Mesendoderm (in vitro differentiated cells): ENCODE measurements at regions not wholly inside any gene's neighbourhood (a gene's known extent, or its start where the extent isn't known, plus 50 kb on each side); places are given as distances from the start of the nearest gene placed in this dataset.

Experiments used
- DNase-seq: peaks from one replicate; pipeline ENCODE4 v3.0.0; 2013
- H2AK5ac ChIP-seq: 2 replicates; pipeline ENCODE4 v1.6.1; 2013; ENCODE audit warnings: low read length, inconsistent platforms
- H2BK120ac ChIP-seq: 2 replicates; pipeline ENCODE4 v1.6.1; 2013; ENCODE audit warnings: low read depth, mild to moderate bottlenecking, low read length, moderate library complexity, mixed read lengths
- H2BK15ac ChIP-seq: replicated peaks from 2 replicates; pipeline ENCODE4 v1.6.1; 2013; ENCODE audit warnings: low read depth, mild to moderate bottlenecking, moderate library complexity
- H2BK5ac ChIP-seq: 2 replicates; pipeline ENCODE4 v1.6.1; 2013; ENCODE audit warnings: low read length, inconsistent platforms
- H3K18ac ChIP-seq: 2 replicates; pipeline ENCODE4 v1.6.1; 2013; ENCODE audit warnings: mild to moderate bottlenecking, low read length, mixed read lengths
- H3K23ac ChIP-seq: one replicate; pipeline ENCODE4 v1.6.1; 2013; ENCODE audit warnings: low read length
- H3K27ac ChIP-seq: 2 replicates; pipeline ENCODE4 v1.5.1; 2013; ENCODE audit warnings: low read depth, mild to moderate bottlenecking, inconsistent platforms, low read length, moderate library complexity
- H3K27me3 ChIP-seq: 2 replicates; pipeline ENCODE4 v1.6.1; 2013; ENCODE audit warnings: low read length, control low read depth, mild to moderate bottlenecking, inconsistent platforms; ENCODE audit not compliant: insufficient read depth, poor library complexity
- H3K36me3 ChIP-seq: 2 replicates; pipeline ENCODE4 v1.6.1; 2013; ENCODE audit warnings: low read length, inconsistent platforms; ENCODE audit not compliant: control insufficient read depth, insufficient read depth
- H3K4ac ChIP-seq: one replicate; pipeline ENCODE4 v1.6.1; 2013; ENCODE audit warnings: low read depth, mild to moderate bottlenecking, low read length, moderate library complexity
- H3K4me1 ChIP-seq: 2 replicates; pipeline ENCODE4 v1.6.1; 2013; ENCODE audit warnings: low read depth, low read length, inconsistent platforms; ENCODE audit not compliant: control insufficient read depth
- H3K4me2 ChIP-seq: 2 replicates; pipeline ENCODE4 v1.6.1; 2013; ENCODE audit warnings: low read length
- H3K4me3 ChIP-seq: 2 replicates; pipeline ENCODE4 v1.5.1; 2013; ENCODE audit warnings: mild to moderate bottlenecking, low read length
- H3K56ac ChIP-seq: one replicate; pipeline ENCODE4 v1.6.1; 2013; ENCODE audit warnings: low read length
- H3K79me1 ChIP-seq: 2 replicates; pipeline ENCODE4 v1.6.1; 2013; ENCODE audit warnings: low read length, inconsistent platforms
- H3K79me2 ChIP-seq: 2 replicates; pipeline ENCODE4 v1.6.1; 2013; ENCODE audit warnings: mild to moderate bottlenecking, low read length; ENCODE audit not compliant: control insufficient read depth, insufficient read depth
- H3K9ac ChIP-seq: 2 replicates; pipeline ENCODE4 v1.6.1; 2013; ENCODE audit warnings: low read length, inconsistent platforms
- H4K5ac ChIP-seq: one replicate; pipeline ENCODE4 v1.6.1; 2013; ENCODE audit warnings: low read length
- H4K8ac ChIP-seq: one replicate; pipeline ENCODE4 v1.6.1; 2013; ENCODE audit warnings: low read depth, mild to moderate bottlenecking, control low read depth, low read length, moderate library complexity
- WGBS: extraction: QIAGEN DNeasy Blood & Tissue Kit; methylation state at CpG from one replicate; pipeline ENCODE4 v1.1.7; 2013; ENCODE audit warnings: low lambda C conversion rate, missing lambda C conversion rate; ENCODE audit not compliant: insufficient coverage; ENCODE audit errors: extremely low coverage; 5-methylcytosine and 5-hydroxymethylcytosine counted together

GRCh38 chr20:6841128-6841527 is 73.6 kb downstream of the BMP2 start:
- Histone ChIP-seq H3K27me3 (no peaks in the 10 kb centered on the region), H3K27ac (no peak overlapping the region), H4K8ac (no peak overlapping the region), H3K23ac (no peak overlapping the region), H3K9ac (no peak overlapping the region), H3K36me3 (no peaks in the 10 kb centered on the region), H3K4ac (no peak overlapping the region), H3K79me1 (no peaks in the 10 kb centered on the region), H2BK120ac (no peak overlapping the region), H4K5ac (no peak overlapping the region), H3K18ac (peak overlapping the region; percentile 3), H3K56ac (peak overlapping the region; percentile 17), H2AK5ac (peak overlapping the region; percentile 8), H3K4me1 (no peaks in the 10 kb centered on the region), H3K79me2 (no peaks in the 10 kb centered on the region), H2BK15ac (no peak overlapping the region), H3K4me2 (no peak overlapping the region), H2BK5ac (no peak overlapping the region), H3K4me3 (no peak overlapping the region)
- no CpG with 5 or more reads among the region's 2 CpGs for WGBS
- no peak for DNase-seq

- H3K4me3 ChIP-seq = no peak overlapping the region
- H3K27me3 ChIP-seq = no peaks in the 10 kb centered on the region
- no peak overlapping the region for H4K8ac ChIP-seq
- H3K4me1 ChIP-seq = peaks cover 6% of the 10 kb centered on the region
- H2AK5ac ChIP-seq = peak overlapping the region; percentile 98
- no peak overlapping the region for H3K23ac ChIP-seq
- peak overlapping the region; percentile 65 for H3K56ac ChIP-seq
- H3K4me2 ChIP-seq = no peak overlapping the region
- H3K79me1 ChIP-seq = no peaks in the 10 kb centered on the region
- no peak overlapping the region for H3K18ac ChIP-seq
- peak overlapping the region; percentile 81 for H2BK5ac ChIP-seq
- H3K79me2 ChIP-seq = no peaks in the 10 kb centered on the region
- H2BK15ac ChIP-seq = no peak overlapping the region
- H4K5ac ChIP-seq = no peak overlapping the region
- no peak for DNase-seq
- H3K4ac ChIP-seq = no peak overlapping the region
- no peak overlapping the region for H2BK120ac ChIP-seq
- no peak overlapping the region for H3K27ac ChIP-seq
- H3K36me3 ChIP-seq = no peaks in the 10 kb centered on the region
- H3K9ac ChIP-seq = no peak overlapping the region
Observed at GRCh38 chr20:6845141-6845540, 77.7 kb downstream of the BMP2 start.

GRCh38 chr20:6848041-6848440 is 80.6 kb downstream of the BMP2 start:
- Histone ChIP-seq H3K9ac (no peak overlapping the region), H3K27me3 (no peaks in the 10 kb centered on the region), H4K8ac (no peak overlapping the region), H2AK5ac (no peak overlapping the region), H3K27ac (peak overlapping the region; percentile 45), H3K79me2 (no peaks in the 10 kb centered on the region), H3K18ac (no peak overlapping the region), H2BK15ac (no peak overlapping the region), H2BK5ac (peak overlapping the region; percentile 96), H2BK120ac (no peak overlapping the region), H4K5ac (no peak overlapping the region), H3K4me3 (no peak overlapping the region), H3K56ac (peak overlapping the region; percentile 20), H3K4ac (no peak overlapping the region), H3K4me1 (peaks cover 8% of the 10 kb centered on the region), H3K36me3 (no peaks in the 10 kb centered on the region), H3K23ac (no peak overlapping the region), H3K79me1 (no peaks in the 10 kb centered on the region), H3K4me2 (no peak overlapping the region)
- WGBS = no CpG with 5 or more reads among the region's 3 CpGs
- DNase-seq = peak; percentile 92

- Histone ChIP-seq H3K36me3 (no peaks in the 10 kb centered on the region), H4K5ac (no peak overlapping the region), H3K4me3 (no peak overlapping the region), H3K23ac (no peak overlapping the region), H3K18ac (peak overlapping the region; percentile 64), H3K27ac (peak overlapping the region; percentile 90), H4K8ac (no peak overlapping the region), H3K4me2 (no peak overlapping the region), H3K9ac (no peak overlapping the region), H2BK15ac (no peak overlapping the region), H3K79me1 (no peaks in the 10 kb centered on the region), H2BK5ac (no peak overlapping the region), H3K4ac (peak overlapping the region; percentile 16), H3K27me3 (no peaks in the 10 kb centered on the region), H3K56ac (peak overlapping the region; percentile 42), H3K4me1 (peaks cover 8% of the 10 kb centered on the region), H2BK120ac (peak overlapping the region; percentile 99), H3K79me2 (no peaks in the 10 kb centered on the region), H2AK5ac (no peak overlapping the region)
- DNase-seq = peak; percentile 97
- no CpG with 5 or more reads among the region's 2 CpGs for WGBS
Observed at GRCh38 chr20:6848992-6849391, 81.5 kb downstream of the BMP2 start.

- no CpG with 5 or more reads among the region's 4 CpGs for WGBS
- Histone ChIP-seq H3K4me1 (peaks cover 8% of the 10 kb centered on the region), H3K79me2 (no peaks in the 10 kb centered on the region), H3K4me3 (no peak overlapping the region), H3K36me3 (no peaks in the 10 kb centered on the region), H2AK5ac (no peak overlapping the region), H3K4me2 (no peak overlapping the region), H2BK5ac (peak overlapping the region; percentile 53), H3K79me1 (no peaks in the 10 kb centered on the region), H4K8ac (no peak overlapping the region), H3K4ac (no peak overlapping the region), H2BK120ac (peak overlapping the region; percentile 95), H3K18ac (no peak overlapping the region), H2BK15ac (no peak overlapping the region), H3K9ac (no peak overlapping the region), H4K5ac (no peak overlapping the region), H3K27me3 (no peaks in the 10 kb centered on the region), H3K23ac (no peak overlapping the region), H3K56ac (peak overlapping the region; percentile 47), H3K27ac (no peak overlapping the region)
- no peak for DNase-seq
Observed at GRCh38 chr20:6851136-6851535, 83.7 kb downstream of the BMP2 start.

- H2BK5ac ChIP-seq = peak overlapping the region; percentile 39
Observed at GRCh38 chr20:6852478-6852877, 85.0 kb downstream of the BMP2 start.

More at GRCh38 chr20:6852478-6852877, 85.0 kb downstream of the BMP2 start:
- WGBS = no CpG with 5 or more reads among the region's 4 CpGs
- Histone ChIP-seq H2BK15ac (no peak overlapping the region), H3K18ac (no peak overlapping the region), H2BK120ac (no peak overlapping the region), H3K79me1 (no peaks in the 10 kb centered on the region), H3K4me2 (no peak overlapping the region), H3K79me2 (no peaks in the 10 kb centered on the region), H2AK5ac (peak overlapping the region; percentile 74), H3K4ac (no peak overlapping the region), H4K5ac (no peak overlapping the region), H3K27ac (no peak overlapping the region), H3K56ac (peak overlapping the region; percentile 7), H3K4me1 (peaks cover 6% of the 10 kb centered on the region), H3K36me3 (no peaks in the 10 kb centered on the region), H3K9ac (no peak overlapping the region), H3K23ac (no peak overlapping the region), H3K4me3 (no peak overlapping the region), H4K8ac (no peak overlapping the region), H3K27me3 (no peaks in the 10 kb centered on the region)
- no peak for DNase-seq
